Calu3 (cell line): ENCODE measurements at regions not wholly inside any gene's neighbourhood (a gene's known extent, or its start where the extent isn't known, plus 50 kb on each side); places are given as distances from the start of the nearest gene placed in this dataset.

Source experiments
- BruUV-seq: library from RNA; stranded (reverse); fragments of 400-500 nt; replicated peaks from 2 replicates; lab custom pipeline; 2021; lab: Mats Ljungman, UMichigan
- CTCF ChIA-PET: fragments of 300-600 bp; sonication (Branson Sonifier 250); formaldehyde crosslinking; loops from one replicate; lab custom pipeline; 2022; ENCODE audit warnings: antibody characterized with exemption; lab: Charles Lee
- DNase-seq: peaks from one replicate; pipeline ENCODE4 v3.0.0; 2022
- H3K27ac Mint-ChIP-seq: one replicate; pipeline ENCODE4 v1.8.0; 2022; ENCODE audit warnings: mixed read lengths; ENCODE audit not compliant: unreplicated experiment
- H3K27me3 Mint-ChIP-seq: one replicate; pipeline ENCODE4 v1.8.0; 2022; ENCODE audit warnings: mixed read lengths; ENCODE audit not compliant: unreplicated experiment
- H3K36me3 Mint-ChIP-seq: one replicate; pipeline ENCODE4 v1.8.0; 2022; ENCODE audit warnings: mild to moderate bottlenecking, moderate library complexity, mixed read lengths; ENCODE audit not compliant: insufficient read depth, unreplicated experiment
- H3K4me1 Mint-ChIP-seq: one replicate; pipeline ENCODE4 v1.8.0; 2022; ENCODE audit warnings: mild to moderate bottlenecking, low read depth, mixed read lengths; ENCODE audit not compliant: unreplicated experiment
- H3K4me3 Mint-ChIP-seq: one replicate; pipeline ENCODE4 v1.8.0; 2022; ENCODE audit warnings: mild to moderate bottlenecking, low read depth, moderate library complexity, mixed read lengths; ENCODE audit not compliant: unreplicated experiment
- H3K9me3 Mint-ChIP-seq: one replicate; pipeline ENCODE4 v1.8.0; 2022; ENCODE audit warnings: low read depth, mixed read lengths; ENCODE audit not compliant: unreplicated experiment
- CTCF ChIP-seq: fragments of 200-600 bp; IDR thresholded peaks from one replicate; pipeline ENCODE4 v1.8.0; 2022; ENCODE audit warnings: antibody characterized with exemption; ENCODE audit not compliant: unreplicated experiment
- intact Hi-C: fragments of 100-400 bp; cut with micrococcal nuclease; formaldehyde crosslinking; loops from one replicate; pipeline ENCODE4 v1.10.0; 2022; ENCODE audit not compliant: unreplicated experiment

- no peak for DNase-seq
- TF ChIP-seq CTCF = no peak
- Mint-ChIP-seq H3K9me3 (no peaks in the 10 kb centered on the region), H3K4me3 (no peak overlapping the region), H3K27ac (no peak overlapping the region), H3K36me3 (no peaks in the 10 kb centered on the region), H3K4me1 (no peaks in the 10 kb centered on the region), H3K27me3 (peaks cover 82% of the 10 kb centered on the region)
- intact Hi-C loops = no loop called here
- CTCF ChIA-PET = no interaction called here
- no TSS peak for BruUV-seq
Observed at GRCh38 chr10:125551247-125551646, 131.7 kb downstream of the TEX36 start.

GRCh38 chr10:125550362-125550761 is 132.6 kb downstream of the TEX36 start:
- no peak overlapping the region for H3K4me3 Mint-ChIP-seq
- no peaks in the 10 kb centered on the region for H3K9me3 Mint-ChIP-seq
- no peak for DNase-seq
- H3K36me3 Mint-ChIP-seq = no peaks in the 10 kb centered on the region
- intact Hi-C loops = no loop called here
- peaks cover 77% of the 10 kb centered on the region for H3K27me3 Mint-ChIP-seq
- H3K4me1 Mint-ChIP-seq = no peaks in the 10 kb centered on the region
- BruUV-seq = no TSS peak
- CTCF ChIA-PET = no interaction called here
- TF ChIP-seq CTCF = no peak
- H3K27ac Mint-ChIP-seq = no peak overlapping the region

GRCh38 chr10:125549653-125550052 is 133.3 kb downstream of the TEX36 start:
- H3K27ac Mint-ChIP-seq = no peak overlapping the region
- BruUV-seq = no TSS peak
- intact Hi-C loops = no loop called here
- no peaks in the 10 kb centered on the region for H3K4me1 Mint-ChIP-seq
- CTCF ChIA-PET = no interaction called here
- H3K4me3 Mint-ChIP-seq = no peak overlapping the region
- DNase-seq = no peak
- H3K9me3 Mint-ChIP-seq = no peaks in the 10 kb centered on the region
- peaks cover 77% of the 10 kb centered on the region for H3K27me3 Mint-ChIP-seq
- no peaks in the 10 kb centered on the region for H3K36me3 Mint-ChIP-seq
- TF ChIP-seq CTCF = no peak

GRCh38 chr10:125548878-125549277 is 134.1 kb downstream of the TEX36 start:
- DNase-seq = no peak
- intact Hi-C loops = no loop called here
- Mint-ChIP-seq H3K27me3 (peaks cover 77% of the 10 kb centered on the region), H3K4me1 (no peaks in the 10 kb centered on the region), H3K4me3 (no peak overlapping the region), H3K36me3 (no peaks in the 10 kb centered on the region), H3K9me3 (no peaks in the 10 kb centered on the region), H3K27ac (no peak overlapping the region)
- no TSS peak for BruUV-seq
- no peak for TF ChIP-seq CTCF
- CTCF ChIA-PET = no interaction called here
